K562 (cell line): ENCODE measurements at regions not wholly inside any gene's neighbourhood (a gene's known extent, or its start where the extent isn't known, plus 50 kb on each side); places are given as distances from the start of the nearest gene placed in this dataset.

Experiments used
- ATAC-seq: fragments of 200-7000 bp; cut with Tn5 transposase; 3 replicates; pipeline ENCODE4 v1.9.1; 2020; ENCODE audit warnings: moderate library complexity
- BruUV-seq: library from RNA; stranded (reverse); fragments of 400-500 nt; replicated peaks from 2 replicates; lab custom pipeline; 2021; lab: Mats Ljungman, UMichigan
- CTCF ChIA-PET: fragments of 300-600 bp; formaldehyde crosslinking; extraction: SDS; loops from one replicate; lab custom pipeline; 2021; ENCODE audit warnings: low intra/inter-chr PET ratio; lab: Yijun Ruan, JAX
- POLR2A ChIA-PET: fragments of 300-600, 350-650 bp; sonication (Branson Sonifier 250); formaldehyde crosslinking; extraction: SDS; loops from one replicate; lab custom pipeline; 2021; ENCODE audit warnings: antibody characterized with exemption, inconsistent platforms; lab: Yijun Ruan, JAX
- DNase-seq, 4 experiments: peaks; one replicate each; pipeline versions ENCODE4 v3.0.0 to v3.0.0-alpha.2; 2011 to 2018; ENCODE audit warnings: low spot score in 3 of 4, mixed read lengths in 3 of 4; ENCODE audit errors: extremely low read depth in 1 of 4
- FAIRE-seq: peaks from 2 replicates; lab custom pipeline; 2011; peaks lifted over from hg19 to GRCh38; lab: Jason Lieb, UNC
- H2AFZ ChIP-seq: 2 replicates; pipeline ENCODE4 v1.6.0; 2011; ENCODE audit warnings: low read depth, low read length, control low read depth, inconsistent platforms
- H3K27ac ChIP-seq: fragments of 200-600 bp; 3 replicates; pipeline ENCODE4 v1.8.0; 2011; ENCODE audit warnings: low read depth, mild to moderate bottlenecking, control low read depth, inconsistent platforms, low read length, moderate library complexity, mixed read lengths; ENCODE audit errors: extremely low read depth
- H3K27me3 ChIP-seq, 2 experiments: fragments of 300-600 bp in 1 of 2; 2 replicates in 1 of 2; 3 replicates in 1 of 2; pipeline versions ENCODE4 v1.6.0 to v1.8.0; 2011; ENCODE audit warnings: inconsistent platforms in 2 of 2, low read length in 2 of 2, mild to moderate bottlenecking in 1 of 2, mixed read lengths in 1 of 2, moderate library complexity in 1 of 2; ENCODE audit not compliant: control insufficient read depth in 2 of 2, insufficient read depth in 2 of 2
- H3K36me3 ChIP-seq: fragments of 300-600 bp; 3 replicates; pipeline ENCODE4 v1.8.0; 2011; ENCODE audit warnings: mild to moderate bottlenecking, low read length, inconsistent platforms; ENCODE audit not compliant: control insufficient read depth, insufficient read depth
- H3K4me1 ChIP-seq, 2 experiments: fragments of 200-600 bp in 1 of 2; replicated peaks in 1 of 2; 2 replicates in 1 of 2; 3 replicates in 1 of 2; pipeline versions ENCODE4 v1.5.1 to v1.8.0; 2011; ENCODE audit warnings: inconsistent platforms in 2 of 2, low read length in 2 of 2, mild to moderate bottlenecking in 1 of 2, mixed read lengths in 1 of 2, moderate library complexity in 1 of 2; ENCODE audit not compliant: control insufficient read depth in 2 of 2, insufficient read depth in 2 of 2
- H3K4me2 ChIP-seq: 2 replicates; pipeline ENCODE4 v1.6.1; 2011; ENCODE audit warnings: low read length, control low read depth, inconsistent platforms, mixed read lengths; ENCODE audit not compliant: insufficient read depth
- H3K4me3 ChIP-seq: fragments of 200-600 bp; sonication (generic), shearing (Covaris generic); 2 replicates; pipeline ENCODE4 v1.5.1; 2016; ENCODE audit warnings: control low read depth, inconsistent platforms
- H3K79me2 ChIP-seq: fragments of 200-600 bp; 3 replicates; pipeline ENCODE4 v1.8.0; 2011; ENCODE audit warnings: low read length, inconsistent platforms; ENCODE audit not compliant: control insufficient read depth, insufficient read depth
- H3K9ac ChIP-seq, 2 experiments: 2 replicates each; pipeline versions ENCODE4 v1.6.0 to v1.6.1; 2011; ENCODE audit warnings: low read depth in 2 of 2, low read length in 2 of 2, control low read depth in 1 of 2, inconsistent platforms in 1 of 2, mild to moderate bottlenecking in 1 of 2, mixed read lengths in 1 of 2; ENCODE audit not compliant: insufficient read depth in 1 of 2
- H3K9me1 ChIP-seq: one replicate; pipeline ENCODE4 v1.6.0; 2011; ENCODE audit warnings: inconsistent platforms, mild to moderate bottlenecking, low read length, moderate library complexity; ENCODE audit not compliant: control insufficient read depth, insufficient read depth
- H3K9me3 ChIP-seq: replicated peaks from 2 replicates; pipeline ENCODE4 v1.5.1; 2011; ENCODE audit warnings: low read depth, low read length, inconsistent platforms; ENCODE audit not compliant: control insufficient read depth, insufficient read depth
- H4K20me1 ChIP-seq: replicated peaks from 2 replicates; pipeline ENCODE4 v1.6.1; 2011; ENCODE audit warnings: low read length, inconsistent platforms, mixed read lengths; ENCODE audit not compliant: control insufficient read depth, insufficient read depth
- TCFL5 ChIP-seq: fragments of 250-450 bp; sonication (Bioruptor Pico); conservative IDR thresholded peaks from 2 replicates; pipeline ENCODE4 v1.6.1; 2021; ENCODE audit warnings: mild to moderate bottlenecking, moderate library complexity, matching md5 sums
- ZNF324 ChIP-seq: fragments of 250-450 bp; sonication (Bioruptor Pico); IDR thresholded peaks from 2 replicates; pipeline ENCODE4 v1.4.0; 2020; ENCODE audit warnings: mild to moderate bottlenecking
- ZNF766 ChIP-seq: fragments of 200-800 bp; sonication (Bioruptor generic); conservative IDR thresholded peaks from 2 replicates; pipeline ENCODE4 v1.6.1; 2016; ENCODE audit warnings: missing genetic modification characterization, missing compliant biosample characterization
- WGBS: fragments of 100-300 bp; shearing (Covaris generic); methylation state at CpG from one replicate; pipeline ENCODE4 v1.1.6; 2016; ENCODE audit warnings: low coverage, mixed read lengths; ENCODE audit not compliant: insufficient coverage; ENCODE audit errors: missing lambda C conversion rate; 5-methylcytosine and 5-hydroxymethylcytosine counted together
- in situ Hi-C: fragments of 300-500 bp; cut with MboI; formaldehyde crosslinking; loops from 4 replicates; pipeline ENCODE4 v1.15.0; 2018; ENCODE audit warnings: inconsistent platforms, mixed read lengths
- intact Hi-C: fragments of 100-400 bp; cut with micrococcal nuclease; formaldehyde crosslinking; loops from 2 replicates; pipeline ENCODE4 v1.14.2; 2022
- TF ChIP-seq, protein P1 (sequence below): sonication (generic); formaldehyde crosslinking; IDR thresholded peaks from 2 replicates; pipeline ENCODE4 v1.8.0; 2022; ENCODE audit warnings: mild to moderate bottlenecking, missing genetic modification reagents

DNA sequence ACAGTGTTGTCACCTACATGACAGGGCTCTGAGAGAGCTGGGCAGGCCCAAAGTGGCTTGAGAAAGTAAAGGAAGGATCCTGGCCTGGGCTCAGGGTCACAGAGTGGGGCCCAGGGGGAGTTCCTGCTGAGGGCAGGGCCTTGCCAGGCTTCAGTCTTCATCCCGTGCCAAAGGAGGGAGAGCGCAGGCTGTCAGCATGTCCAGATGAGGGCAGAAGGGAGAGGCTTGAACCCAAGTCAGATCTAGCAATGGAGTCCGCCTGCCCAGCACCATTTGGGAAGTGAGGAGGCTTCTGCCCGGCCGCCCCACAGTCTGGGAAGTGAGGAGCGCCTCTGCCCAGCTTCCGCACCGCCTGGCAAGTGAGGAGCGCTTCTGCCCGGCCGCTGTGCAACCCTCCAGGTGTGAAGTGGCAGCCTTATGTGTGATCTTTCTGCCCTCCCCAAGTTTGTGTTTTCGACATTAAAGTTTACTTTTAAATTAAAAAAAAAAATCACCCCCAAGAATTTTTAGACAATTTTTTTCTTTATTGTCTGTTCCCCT, 303.6 kb upstream of the PROK2 start:
- H3K9me1 ChIP-seq, result no peaks in the 10 kb centered on the region
- ChIA-PET CTCF (no interaction called here), POLR2A (interaction anchor here (0.6 kb wide), 1 partner anchor 202 kb away, joined by 3 read pairs; no protein-coding TSS in a partner anchor)
- no peak overlapping the region for H2AFZ ChIP-seq
- intact Hi-C loops (loop anchor here (5.0 to 10.0 kb wide), 4 partner anchors 74 to 179 kb away; no protein-coding TSS in a partner anchor), in situ Hi-C loops (loop anchor here (5.0 kb wide), 1 partner anchor 174 kb away; no protein-coding TSS in a partner anchor)
- H3K4me2 ChIP-seq, result no peak overlapping the region
- 88% methylated on average over 9 of the region's 12 CpGs for WGBS
- H3K27me3 ChIP-seq, result no peaks in the 10 kb centered on the region
- BruUV-seq, result no TSS peak
- H3K79me2 ChIP-seq, result no peaks in the 10 kb centered on the region
- no peak for ATAC-seq
- H3K4me3 ChIP-seq, result no peak overlapping the region
- peaks cover 34 to 39% of the 10 kb centered on the region in 2 experiments for H3K4me1 ChIP-seq
- no peaks in the 10 kb centered on the region for H3K9me3 ChIP-seq
- no peak for FAIRE-seq
- no peak overlapping the region for H3K27ac ChIP-seq
- TF ChIP-seq ZNF766 (CRISPR knock-in tag), result no peak
- no peak for TF ChIP-seq ZNF324 (CRISPR knock-in tag)
- TF ChIP-seq, protein P1, sequence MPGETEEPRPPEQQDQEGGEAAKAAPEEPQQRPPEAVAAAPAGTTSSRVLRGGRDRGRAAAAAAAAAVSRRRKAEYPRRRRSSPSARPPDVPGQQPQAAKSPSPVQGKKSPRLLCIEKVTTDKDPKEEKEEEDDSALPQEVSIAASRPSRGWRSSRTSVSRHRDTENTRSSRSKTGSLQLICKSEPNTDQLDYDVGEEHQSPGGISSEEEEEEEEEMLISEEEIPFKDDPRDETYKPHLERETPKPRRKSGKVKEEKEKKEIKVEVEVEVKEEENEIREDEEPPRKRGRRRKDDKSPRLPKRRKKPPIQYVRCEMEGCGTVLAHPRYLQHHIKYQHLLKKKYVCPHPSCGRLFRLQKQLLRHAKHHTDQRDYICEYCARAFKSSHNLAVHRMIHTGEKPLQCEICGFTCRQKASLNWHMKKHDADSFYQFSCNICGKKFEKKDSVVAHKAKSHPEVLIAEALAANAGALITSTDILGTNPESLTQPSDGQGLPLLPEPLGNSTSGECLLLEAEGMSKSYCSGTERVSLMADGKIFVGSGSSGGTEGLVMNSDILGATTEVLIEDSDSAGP (CRISPR knock-in tag), result no peak
- TF ChIP-seq TCFL5 (CRISPR knock-in tag), result no peak
- no peak overlapping the region for H3K9ac ChIP-seq
- no peaks in the 10 kb centered on the region for H4K20me1 ChIP-seq
- DNase-seq, result no peak
- no peaks in the 10 kb centered on the region for H3K36me3 ChIP-seq
